ENCODE measurements at regions not wholly inside any gene's neighbourhood (a gene's known extent, or its start where the extent isn't known, plus 50 kb on each side); places are given as distances from the start of the nearest gene placed in this dataset.

GRCh38 chr3:162602619-162603018 lies 1106.0 kb downstream of the OTOL1 start:
- Histone ChIP-seq H3K4me3 (ENCODE audit: low read depth, low read length) (no peak overlapping the region), H3K36me3 (ENCODE audit: control insufficient read depth, insufficient read depth, low read length) (no peaks in the 10 kb centered on the region), H3K27me3 (ENCODE audit: control insufficient read depth, insufficient read depth, low read length) (no peaks in the 10 kb centered on the region)
- no peak for DNase-seq (ENCODE audit: low read depth)
- FAIRE-seq: no peak
- TF ChIP-seq, protein P1, sequence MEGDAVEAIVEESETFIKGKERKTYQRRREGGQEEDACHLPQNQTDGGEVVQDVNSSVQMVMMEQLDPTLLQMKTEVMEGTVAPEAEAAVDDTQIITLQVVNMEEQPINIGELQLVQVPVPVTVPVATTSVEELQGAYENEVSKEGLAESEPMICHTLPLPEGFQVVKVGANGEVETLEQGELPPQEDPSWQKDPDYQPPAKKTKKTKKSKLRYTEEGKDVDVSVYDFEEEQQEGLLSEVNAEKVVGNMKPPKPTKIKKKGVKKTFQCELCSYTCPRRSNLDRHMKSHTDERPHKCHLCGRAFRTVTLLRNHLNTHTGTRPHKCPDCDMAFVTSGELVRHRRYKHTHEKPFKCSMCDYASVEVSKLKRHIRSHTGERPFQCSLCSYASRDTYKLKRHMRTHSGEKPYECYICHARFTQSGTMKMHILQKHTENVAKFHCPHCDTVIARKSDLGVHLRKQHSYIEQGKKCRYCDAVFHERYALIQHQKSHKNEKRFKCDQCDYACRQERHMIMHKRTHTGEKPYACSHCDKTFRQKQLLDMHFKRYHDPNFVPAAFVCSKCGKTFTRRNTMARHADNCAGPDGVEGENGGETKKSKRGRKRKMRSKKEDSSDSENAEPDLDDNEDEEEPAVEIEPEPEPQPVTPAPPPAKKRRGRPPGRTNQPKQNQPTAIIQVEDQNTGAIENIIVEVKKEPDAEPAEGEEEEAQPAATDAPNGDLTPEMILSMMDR (IDR thresholded peaks at IDR 0.05; ENCODE audit: insufficient read depth, low read length, severe bottlenecking): no peak

GRCh38 chr3:162605651-162606204 lies 1109.1 kb downstream of the OTOL1 start:
- TF ChIP-seq, protein P1 (IDR thresholded peaks at IDR 0.05; ENCODE audit: insufficient read depth, low read length, severe bottlenecking): no peak
- FAIRE-seq: no peak
- DNase-seq (ENCODE audit: low read depth): no peak
- Histone ChIP-seq H3K36me3 (ENCODE audit: control insufficient read depth, insufficient read depth, low read length) (no peaks in the 10 kb centered on the region), H3K4me3 (ENCODE audit: low read depth, low read length) (no peak overlapping the region), H3K27me3 (ENCODE audit: control insufficient read depth, insufficient read depth, low read length) (no peaks in the 10 kb centered on the region)

- DNase-seq (ENCODE audit: low read depth) (no peak), FAIRE-seq (no peak)
- no peaks in the 10 kb centered on the region for H3K36me3 ChIP-seq (ENCODE audit: control insufficient read depth, insufficient read depth, low read length)
- TF ChIP-seq, protein P1 (IDR thresholded peaks at IDR 0.05; ENCODE audit: insufficient read depth, low read length, severe bottlenecking): no peak
- no peak overlapping the region for H3K4me3 ChIP-seq (ENCODE audit: low read depth, low read length)
- H3K27me3 ChIP-seq (ENCODE audit: control insufficient read depth, insufficient read depth, low read length): no peaks in the 10 kb centered on the region
Observed at GRCh38 chr3:162610261-162610660, 1113.7 kb downstream of the OTOL1 start.

DNA sequence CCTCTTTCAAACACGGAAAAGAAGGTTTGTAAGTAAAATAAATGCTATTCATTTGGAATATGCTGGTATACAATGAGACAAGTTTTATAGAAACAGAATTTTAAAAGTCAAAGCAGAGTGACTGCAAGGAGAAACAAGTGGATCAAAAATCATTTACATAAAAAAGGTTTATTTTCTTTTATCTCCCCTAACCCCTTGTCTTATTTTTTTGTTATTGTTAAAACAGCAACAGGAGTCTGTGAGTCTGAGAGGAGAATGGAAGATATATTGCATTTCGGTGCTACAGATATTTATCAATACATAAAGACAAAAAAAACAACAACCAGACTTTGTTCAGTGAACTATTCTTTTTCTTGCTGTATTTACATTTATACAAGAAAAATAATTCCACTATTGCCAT lies 1116.4 kb downstream of the OTOL1 start:
- H3K4me3 ChIP-seq (ENCODE audit: low read depth, low read length): no peak overlapping the region
- no peaks in the 10 kb centered on the region for H3K27me3 ChIP-seq (ENCODE audit: control insufficient read depth, insufficient read depth, low read length)
- TF ChIP-seq, protein P1 (IDR thresholded peaks at IDR 0.05; ENCODE audit: insufficient read depth, low read length, severe bottlenecking): no peak
- no peaks in the 10 kb centered on the region for H3K36me3 ChIP-seq (ENCODE audit: control insufficient read depth, insufficient read depth, low read length)
- FAIRE-seq: no peak
- DNase-seq (ENCODE audit: low read depth): no peak

DNA sequence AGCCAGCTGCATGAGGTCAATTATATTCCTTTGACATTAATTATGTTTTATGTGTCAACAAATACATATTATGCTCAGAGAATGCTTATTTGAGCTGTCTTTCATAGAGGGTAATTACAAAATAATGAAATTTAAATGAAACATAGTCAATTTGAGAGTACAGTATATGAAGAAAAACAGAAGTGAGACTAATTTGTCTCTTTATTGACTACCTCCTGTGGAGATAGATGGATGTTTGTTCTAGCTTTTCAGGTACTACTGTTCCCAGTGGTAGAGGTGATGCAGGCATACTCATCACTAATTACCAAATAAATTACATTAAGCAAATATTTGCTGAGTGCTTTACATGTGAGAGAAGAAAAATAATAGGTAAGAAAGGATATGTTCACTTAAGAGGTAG lies 1129.6 kb downstream of the OTOL1 start:
- DNase-seq (ENCODE audit: low read depth): no peak
- Histone ChIP-seq H3K4me3 (ENCODE audit: low read depth, low read length) (no peak overlapping the region), H3K27me3 (ENCODE audit: control insufficient read depth, insufficient read depth, low read length) (no peaks in the 10 kb centered on the region), H3K36me3 (ENCODE audit: control insufficient read depth, insufficient read depth, low read length) (no peaks in the 10 kb centered on the region)
- FAIRE-seq: no peak
- TF ChIP-seq, protein P1 (IDR thresholded peaks at IDR 0.05; ENCODE audit: insufficient read depth, low read length, severe bottlenecking): no peak

GRCh38 chr3:162628531-162628930 lies 1131.9 kb downstream of the OTOL1 start:
- H3K36me3 ChIP-seq (ENCODE audit: control insufficient read depth, insufficient read depth, low read length): no peaks in the 10 kb centered on the region
- TF ChIP-seq, protein P1 (IDR thresholded peaks at IDR 0.05; ENCODE audit: insufficient read depth, low read length, severe bottlenecking): no peak
- no peak overlapping the region for H3K4me3 ChIP-seq (ENCODE audit: low read depth, low read length)
- DNase-seq (ENCODE audit: low read depth) (no peak), FAIRE-seq (no peak)
- no peaks in the 10 kb centered on the region for H3K27me3 ChIP-seq (ENCODE audit: control insufficient read depth, insufficient read depth, low read length)
